A549 (cell line): ENCODE measurements at regions not wholly inside any gene's neighbourhood (a gene's known extent, or its start where the extent isn't known, plus 50 kb on each side); places are given as distances from the start of the nearest gene placed in this dataset.
A peak's percentile ranks its signal among the peaks of the same experiment; 100 is the strongest.

Source experiments
- ATAC-seq, 2 experiments: fragments of 200-7000 bp in 1 of 2; fragments of >200 bp in 1 of 2; cut with Nextera tagmentation in 1 of 2; cut with Tn5 transposase in 1 of 2; 3 replicates each; pipeline versions ENCODE4 v1.8.0 to v1.9.1; 2018 to 2020; ENCODE audit warnings: mild to moderate bottlenecking in 1 of 2, moderate library complexity in 1 of 2
- CTCF ChIA-PET: fragments of 300-600 bp; sonication (Branson Sonifier 250); formaldehyde crosslinking; extraction: SDS; loops from one replicate; lab custom pipeline; 2021; ENCODE audit warnings: antibody characterized with exemption, inconsistent platforms; lab: Yijun Ruan, JAX
- POLR2A ChIA-PET: fragments of 350-600 bp; formaldehyde crosslinking; extraction: SDS; loops from one replicate; lab custom pipeline; 2021; ENCODE audit warnings: antibody characterized with exemption, inconsistent platforms; lab: Yijun Ruan, JAX
- DNase-seq, 2 experiments: peaks; one replicate each; pipeline versions ENCODE4 v3.0.0 to v3.0.0-alpha.2; 2011 to 2016; ENCODE audit warnings: low read depth in 1 of 2, low spot score in 1 of 2
- FAIRE-seq: peaks from 2 replicates; lab custom pipeline; 2011; peaks lifted over from hg19 to GRCh38; lab: Jason Lieb, UNC
- H3K27ac ChIP-seq, 2 experiments: fragments of >200 bp; sonication (Bioruptor Twin); formaldehyde crosslinking; 3 replicates each; pipeline ENCODE4 v1.5.1; 2016 to 2017
- H3K4me1 ChIP-seq: fragments of >200 bp; sonication (Bioruptor Twin); formaldehyde crosslinking; 3 replicates; pipeline ENCODE4 v1.6.1; 2016
- H3K4me2 ChIP-seq: fragments of >200 bp; sonication (Bioruptor Twin); formaldehyde crosslinking; 3 replicates; pipeline ENCODE4 v1.6.1; 2016
- H3K4me3 ChIP-seq: fragments of >200 bp; sonication (Bioruptor Twin); formaldehyde crosslinking; 3 replicates; pipeline ENCODE4 v1.5.1; 2016
- H3K9me3 ChIP-seq: fragments of >200 bp; sonication (Bioruptor Twin); formaldehyde crosslinking; 3 replicates; pipeline ENCODE4 v1.6.1; 2016
- CBX2 ChIP-seq: fragments of 200-600 bp; sonication (generic); IDR thresholded peaks from 2 replicates; pipeline ENCODE4 v1.6.1; 2016; ENCODE audit warnings: low read depth, mild to moderate bottlenecking, borderline replicate concordance
- EHMT2 ChIP-seq: fragments of 200-600 bp; sonication (generic); IDR thresholded peaks from 2 replicates; pipeline ENCODE4 v1.6.1; 2016; ENCODE audit warnings: antibody characterized with exemption, low read depth, mild to moderate bottlenecking, moderate library complexity
- ELK1 ChIP-seq: fragments of 150-350 bp; IDR thresholded peaks from 2 replicates; pipeline ENCODE4 v1.6.1; 2014; ENCODE audit warnings: low read depth, mild to moderate bottlenecking, low read length
- HDAC2 ChIP-seq: fragments of 200-600 bp; sonication (generic); IDR thresholded peaks from 2 replicates; pipeline ENCODE4 v1.6.1; 2016
- HES2 ChIP-seq: fragments of >200 bp; sonication (Bioruptor Twin); formaldehyde crosslinking; IDR thresholded peaks from 2 replicates; pipeline ENCODE4 v1.6.1; 2016
- HEYL ChIP-seq: fragments of 250-450 bp; sonication (Bioruptor Pico); IDR thresholded peaks from 2 replicates; pipeline ENCODE4 v1.8.0; 2021; ENCODE audit warnings: mild to moderate bottlenecking, moderate library complexity
- HMGXB4 ChIP-seq: fragments of 250-450 bp; sonication (Bioruptor Pico); IDR thresholded peaks from 2 replicates; pipeline ENCODE4 v1.5.0; 2021; ENCODE audit warnings: mild to moderate bottlenecking, moderate library complexity, borderline replicate concordance
- HOXB13 ChIP-seq: fragments of 250-450 bp; sonication (Bioruptor Pico); IDR thresholded peaks from 2 replicates; pipeline ENCODE4 v1.5.0; 2020; ENCODE audit warnings: low read depth, mild to moderate bottlenecking, moderate library complexity
- KDM5A ChIP-seq: fragments of 200-600 bp; sonication (generic); IDR thresholded peaks from 2 replicates; pipeline ENCODE4 v1.6.1; 2016; ENCODE audit warnings: antibody characterized with exemption, mild to moderate bottlenecking
- MAFK ChIP-seq: fragments of 450-650 bp; IDR thresholded peaks from 2 replicates; pipeline ENCODE4 v1.6.1; 2014; ENCODE audit not compliant: partially characterized antibody
- NR3C1 ChIP-seq: fragments of >200 bp; sonication (Bioruptor Twin); formaldehyde crosslinking; IDR thresholded peaks from 3 replicates; pipeline ENCODE4 v1.6.1; 2017
- RAD21 ChIP-seq, 2 experiments: fragments of >200 bp in 1 of 2; sonication (Bioruptor Twin) in 1 of 2; formaldehyde crosslinking in 1 of 2; IDR thresholded peaks in 1 of 2; conservative IDR thresholded peaks in 1 of 2; 2 replicates in 1 of 2; 3 replicates in 1 of 2; pipeline ENCODE4 v1.6.1; 2012 to 2018; ENCODE audit warnings: inconsistent platforms in 1 of 2
- REST ChIP-seq: fragments of 200-600 bp; sonication (generic); IDR thresholded peaks from 2 replicates; pipeline ENCODE4 v1.6.1; 2016; ENCODE audit warnings: antibody characterized with exemption, mild to moderate bottlenecking, moderate library complexity
- RNF2 ChIP-seq: fragments of 200-600 bp; sonication (generic); IDR thresholded peaks from 2 replicates; pipeline ENCODE4 v1.6.1; 2016; ENCODE audit warnings: low read depth, mild to moderate bottlenecking, antibody characterized with exemption, moderate library complexity, borderline replicate concordance
- ZFP36 ChIP-seq: fragments of 450-650 bp; IDR thresholded peaks from 2 replicates; pipeline ENCODE4 v1.6.1; 2014; ENCODE audit warnings: borderline replicate concordance; ENCODE audit not compliant: partially characterized antibody
- ZNF302 ChIP-seq: fragments of 250-450 bp; sonication (Bioruptor Pico); IDR thresholded peaks from 2 replicates; pipeline ENCODE4 v1.9.0; 2021; ENCODE audit warnings: inconsistent platforms, mild to moderate bottlenecking, moderate library complexity
- ZSCAN20 ChIP-seq: fragments of 250-450 bp; sonication (Bioruptor Pico); IDR thresholded peaks from 2 replicates; pipeline ENCODE4 v1.8.0; 2022; ENCODE audit warnings: mild to moderate bottlenecking, moderate library complexity
- WGBS: methylation state at CpG from one replicate; pipeline ENCODE4 v1.1.6; 2017; ENCODE audit errors: missing lambda C conversion rate; 5-methylcytosine and 5-hydroxymethylcytosine counted together

- TF ChIP-seq HDAC2: no peak
- TF ChIP-seq ZSCAN20 (CRISPR knock-in tag): no peak
Observed at GRCh38 chr1:222077206-222077605, 335.3 kb upstream of the DUSP10 start (continued).

- ChIA-PET POLR2A (no interaction called here), CTCF (no interaction called here)
- no peak overlapping the region for H3K27ac ChIP-seq
- no peaks in the 10 kb centered on the region for H3K4me1 ChIP-seq
- no peak overlapping the region for H3K4me3 ChIP-seq
- no peak overlapping the region for H3K4me2 ChIP-seq
- FAIRE-seq: no peak
- ATAC-seq: no peak
- DNase-seq: no peak
- no peaks in the 10 kb centered on the region for H3K9me3 ChIP-seq
- TF ChIP-seq HEYL (CRISPR knock-in tag) (no peak), ELK1 (no peak), MAFK (no peak), ZNF302 (CRISPR knock-in tag) (no peak), REST (no peak), CBX2 (no peak), HES2 (no peak)
- TF ChIP-seq, all 56 proteins: peak for 0
- 0% methylated on average over 1 of the region's 1 CpG for WGBS
Observed at GRCh38 chr1:222074317-222074716, 332.4 kb upstream of the DUSP10 start.

GRCh38 chr1:222073307-222073995, 331.6 kb upstream of the DUSP10 start:
- H3K4me1 ChIP-seq: no peaks in the 10 kb centered on the region
- TF ChIP-seq KDM5A (no peak), EHMT2 (no peak), ZNF302 (CRISPR knock-in tag) (no peak), NR3C1 (no peak), RAD21 (conservative IDR thresholded peaks at IDR 0.05 in 1 of 2, IDR thresholded peaks at IDR 0.05 in 1 of 2) (no peak), HOXB13 (CRISPR knock-in tag) (no peak), HMGXB4 (CRISPR knock-in tag) (no peak), RNF2 (no peak), ZFP36 (no peak)
- TF ChIP-seq, all 56 proteins: peak for 0
- Histone ChIP-seq H3K4me3 (no peak overlapping the region), H3K27ac (no peak overlapping the region), H3K4me2 (no peak overlapping the region), H3K9me3 (no peaks in the 10 kb centered on the region)
- FAIRE-seq: no peak
- 53% methylated on average over 2 of the region's 2 CpGs for WGBS
- POLR2A ChIA-PET: no interaction called here
- CTCF ChIA-PET: no interaction called here
- DNase-seq: peak in 1 of 2 experiments; percentile 23
- no peak for ATAC-seq
